GM12874 (cell line): ENCODE measurements at regions not wholly inside any gene's neighbourhood (a gene's known extent, or its start where the extent isn't known, plus 50 kb on each side); places are given as distances from the start of the nearest gene placed in this dataset.

Source experiments
- CTCF ChIP-seq: IDR thresholded peaks from 2 replicates; pipeline ENCODE4 v1.5.1; 2011; ENCODE audit warnings: low read depth, mild to moderate bottlenecking, control low read depth, low read length, moderate library complexity; ENCODE audit not compliant: insufficient read depth

GRCh38 chr13:52931539-52932431, 83.3 kb upstream of the PCDH8 start:
- no peak for TF ChIP-seq CTCF

- TF ChIP-seq CTCF, result no peak
Observed at GRCh38 chr13:52931131-52931530, 82.7 kb upstream of the PCDH8 start.

GRCh38 chr13:52929846-52930245, 81.4 kb upstream of the PCDH8 start:
- TF ChIP-seq CTCF, result no peak

GRCh38 chr13:52926971-52927370, 78.5 kb upstream of the PCDH8 start:
- no peak for TF ChIP-seq CTCF

GRCh38 chr13:52925775-52926285, 77.4 kb upstream of the PCDH8 start:
- no peak for TF ChIP-seq CTCF

- TF ChIP-seq CTCF, result no peak
Observed at GRCh38 chr13:52925251-52925650, 76.8 kb upstream of the PCDH8 start.

GRCh38 chr13:52924289-52925148, 76.1 kb upstream of the PCDH8 start:
- no peak for TF ChIP-seq CTCF
